ENCODE measurements at regions not wholly inside any gene's neighbourhood (a gene's known extent, or its start where the extent isn't known, plus 50 kb on each side); places are given as distances from the start of the nearest gene placed in this dataset.
A peak's percentile ranks its signal among the peaks of the same experiment; 100 is the strongest.

DNA sequence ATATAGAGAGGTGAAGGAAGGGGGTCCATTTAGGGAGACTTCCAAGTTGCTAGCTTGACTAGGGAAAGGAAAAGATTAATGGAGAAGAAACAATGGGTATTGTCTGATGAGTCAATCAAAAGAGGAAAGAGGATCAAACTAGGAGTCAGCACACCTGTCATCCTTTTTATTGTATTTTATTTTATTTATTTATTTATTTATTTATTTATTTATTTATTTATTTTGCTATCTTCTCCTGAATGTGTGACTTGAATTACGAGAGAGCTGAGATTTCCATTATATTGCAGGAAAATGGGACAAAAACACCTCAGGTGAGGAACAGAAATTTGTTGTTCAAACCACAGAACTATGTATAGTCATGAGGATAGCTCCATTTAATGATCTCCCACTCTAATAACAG lies 58.9 kb downstream of the NUDT11 start:
- Histone ChIP-seq H3K36me3 (ENCODE audit: control insufficient read depth, insufficient read depth, low read length, severe bottlenecking) (no peaks in the 10 kb centered on the region), H3K27me3 (replicated peaks; ENCODE audit: control insufficient read depth, insufficient read depth, low read length) (peaks cover 28% of the 10 kb centered on the region), H3K9me3 (ENCODE audit: control insufficient read depth, low read length) (no peaks in the 10 kb centered on the region), H3K4me1 (ENCODE audit: control insufficient read depth, insufficient read depth, low read length) (no peaks in the 10 kb centered on the region), H3K4me3 (ENCODE audit: low read length) (no peak overlapping the region), H3K9ac (ENCODE audit: low read length) (no peak overlapping the region)
- no peak for DNase-seq (ENCODE audit: low read depth)

DNA sequence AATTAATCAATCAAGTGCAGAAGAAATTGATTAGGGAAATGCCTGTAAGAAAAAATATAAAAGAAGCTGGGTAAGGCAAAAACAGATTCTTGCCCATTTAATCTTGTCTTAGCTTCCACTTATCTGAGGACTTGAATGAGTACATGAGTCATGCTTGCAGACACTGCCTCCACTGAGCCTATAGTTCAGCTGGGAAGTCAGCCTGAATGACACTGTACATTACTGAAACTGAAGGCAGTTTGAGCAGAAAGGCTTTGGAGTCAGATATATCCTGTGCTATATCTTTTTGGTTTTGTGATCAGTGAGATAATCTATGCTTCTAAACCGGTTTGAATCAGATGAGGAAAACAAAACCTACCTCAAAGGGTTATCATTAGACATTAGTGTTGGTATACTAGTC lies 61.3 kb downstream of the NUDT11 start:
- Histone ChIP-seq H3K4me1 (ENCODE audit: control insufficient read depth, insufficient read depth, low read length) (no peaks in the 10 kb centered on the region), H3K9me3 (ENCODE audit: control insufficient read depth, low read length) (no peaks in the 10 kb centered on the region), H3K36me3 (ENCODE audit: control insufficient read depth, insufficient read depth, low read length, severe bottlenecking) (no peaks in the 10 kb centered on the region), H3K27me3 (replicated peaks; ENCODE audit: control insufficient read depth, insufficient read depth, low read length) (peaks cover 19% of the 10 kb centered on the region), H3K9ac (ENCODE audit: low read length) (no peak overlapping the region), H3K4me3 (ENCODE audit: low read length) (no peak overlapping the region)
- no peak for DNase-seq (ENCODE audit: low read depth)

DNA sequence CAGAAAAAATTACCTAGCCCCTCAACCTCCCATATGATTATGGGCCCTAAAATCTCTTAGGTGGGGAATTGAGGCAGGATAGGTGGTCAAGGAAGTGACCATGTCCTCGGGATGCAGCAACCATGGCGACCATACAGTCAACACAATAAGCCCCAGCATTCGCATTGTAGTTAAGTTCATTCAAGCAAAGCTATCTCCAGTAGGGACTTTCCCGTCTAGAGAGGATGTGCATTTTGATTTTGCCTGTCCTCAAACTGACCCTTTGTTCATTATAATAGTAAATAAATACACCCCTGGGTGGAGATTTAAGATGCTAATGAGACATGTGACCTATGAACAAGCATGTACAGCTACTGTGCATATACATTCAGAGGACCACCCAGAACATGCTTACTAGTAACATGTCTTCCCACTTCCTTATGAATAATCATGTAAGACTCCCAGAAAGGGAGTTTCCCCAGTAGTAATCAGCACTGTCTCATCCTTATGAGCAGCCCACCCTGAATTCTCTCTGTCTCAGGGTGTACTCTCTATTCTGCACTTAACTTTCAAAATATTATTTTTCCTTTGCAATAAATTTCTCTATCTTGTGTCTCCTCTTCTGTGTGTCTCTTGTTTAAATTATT lies 74.3 kb downstream of the NUDT11 start:
- no peak overlapping the region for H3K9ac ChIP-seq (ENCODE audit: low read length)
- no peaks in the 10 kb centered on the region for H3K36me3 ChIP-seq (ENCODE audit: control insufficient read depth, insufficient read depth, low read length, severe bottlenecking)
- peaks cover 43% of the 10 kb centered on the region for H3K27me3 ChIP-seq (replicated peaks; ENCODE audit: control insufficient read depth, insufficient read depth, low read length)
- H3K9me3 ChIP-seq (ENCODE audit: control insufficient read depth, low read length): no peaks in the 10 kb centered on the region
- H3K4me3 ChIP-seq (ENCODE audit: low read length): no peak overlapping the region
- no peak for DNase-seq (ENCODE audit: low read depth)
- H3K4me1 ChIP-seq (ENCODE audit: control insufficient read depth, insufficient read depth, low read length): no peaks in the 10 kb centered on the region

DNA sequence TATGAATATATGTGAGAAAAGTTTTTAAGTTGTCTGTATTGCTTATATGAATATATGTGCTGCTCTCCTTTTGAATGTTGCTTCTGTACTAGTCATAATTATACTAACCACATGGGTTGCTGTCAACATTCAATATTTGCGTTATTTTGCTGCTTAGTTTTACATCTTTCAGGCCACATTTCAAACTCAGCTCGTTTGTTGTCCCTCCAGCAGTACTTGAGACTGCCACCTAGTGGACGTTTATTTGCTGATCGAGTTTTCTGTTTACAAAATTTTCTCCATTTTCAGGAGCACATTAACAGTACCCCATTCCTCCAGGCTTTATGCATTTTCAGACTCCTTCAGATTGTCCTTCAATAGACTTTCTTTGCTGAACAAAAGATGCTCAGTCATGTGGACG lies 75.8 kb downstream of the NUDT11 start:
- no peaks in the 10 kb centered on the region for H3K9me3 ChIP-seq (ENCODE audit: control insufficient read depth, low read length)
- no peak overlapping the region for H3K4me3 ChIP-seq (ENCODE audit: low read length)
- H3K36me3 ChIP-seq (ENCODE audit: control insufficient read depth, insufficient read depth, low read length, severe bottlenecking): no peaks in the 10 kb centered on the region
- H3K27me3 ChIP-seq (replicated peaks; ENCODE audit: control insufficient read depth, insufficient read depth, low read length): peaks cover 49% of the 10 kb centered on the region
- H3K4me1 ChIP-seq (ENCODE audit: control insufficient read depth, insufficient read depth, low read length): no peaks in the 10 kb centered on the region
- no peak overlapping the region for H3K9ac ChIP-seq (ENCODE audit: low read length)
- DNase-seq (ENCODE audit: low read depth): peak; percentile 81

DNA sequence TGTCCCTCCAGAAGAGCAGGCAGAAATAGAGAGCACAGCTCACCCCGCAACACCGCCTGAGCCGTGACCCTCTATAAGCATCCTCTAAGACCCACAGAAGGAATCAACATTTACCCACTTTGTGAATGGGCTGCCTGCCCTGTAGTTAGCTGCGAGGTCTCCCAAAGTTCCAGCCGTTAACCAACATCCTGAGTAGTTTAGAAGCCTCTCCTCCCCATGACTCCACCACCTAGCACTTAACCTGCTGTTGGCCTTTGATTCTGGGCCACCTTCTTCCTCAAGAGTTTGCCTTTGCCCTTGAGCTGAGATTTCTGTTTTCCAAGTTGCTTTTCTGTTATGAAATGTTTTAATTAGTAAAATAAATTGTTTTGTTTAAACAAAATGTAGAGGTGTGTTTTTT lies 75.8 kb downstream of the NUDT10 start:
- Histone ChIP-seq H3K9ac (ENCODE audit: low read length) (no peak overlapping the region), H3K9me3 (ENCODE audit: control insufficient read depth, low read length) (no peaks in the 10 kb centered on the region), H3K4me1 (ENCODE audit: control insufficient read depth, insufficient read depth, low read length) (no peaks in the 10 kb centered on the region), H3K4me3 (ENCODE audit: low read length) (no peak overlapping the region), H3K36me3 (ENCODE audit: control insufficient read depth, insufficient read depth, low read length, severe bottlenecking) (no peaks in the 10 kb centered on the region), H3K27me3 (replicated peaks; ENCODE audit: control insufficient read depth, insufficient read depth, low read length) (peaks cover 28% of the 10 kb centered on the region)
- DNase-seq (ENCODE audit: low read depth): no peak

DNA sequence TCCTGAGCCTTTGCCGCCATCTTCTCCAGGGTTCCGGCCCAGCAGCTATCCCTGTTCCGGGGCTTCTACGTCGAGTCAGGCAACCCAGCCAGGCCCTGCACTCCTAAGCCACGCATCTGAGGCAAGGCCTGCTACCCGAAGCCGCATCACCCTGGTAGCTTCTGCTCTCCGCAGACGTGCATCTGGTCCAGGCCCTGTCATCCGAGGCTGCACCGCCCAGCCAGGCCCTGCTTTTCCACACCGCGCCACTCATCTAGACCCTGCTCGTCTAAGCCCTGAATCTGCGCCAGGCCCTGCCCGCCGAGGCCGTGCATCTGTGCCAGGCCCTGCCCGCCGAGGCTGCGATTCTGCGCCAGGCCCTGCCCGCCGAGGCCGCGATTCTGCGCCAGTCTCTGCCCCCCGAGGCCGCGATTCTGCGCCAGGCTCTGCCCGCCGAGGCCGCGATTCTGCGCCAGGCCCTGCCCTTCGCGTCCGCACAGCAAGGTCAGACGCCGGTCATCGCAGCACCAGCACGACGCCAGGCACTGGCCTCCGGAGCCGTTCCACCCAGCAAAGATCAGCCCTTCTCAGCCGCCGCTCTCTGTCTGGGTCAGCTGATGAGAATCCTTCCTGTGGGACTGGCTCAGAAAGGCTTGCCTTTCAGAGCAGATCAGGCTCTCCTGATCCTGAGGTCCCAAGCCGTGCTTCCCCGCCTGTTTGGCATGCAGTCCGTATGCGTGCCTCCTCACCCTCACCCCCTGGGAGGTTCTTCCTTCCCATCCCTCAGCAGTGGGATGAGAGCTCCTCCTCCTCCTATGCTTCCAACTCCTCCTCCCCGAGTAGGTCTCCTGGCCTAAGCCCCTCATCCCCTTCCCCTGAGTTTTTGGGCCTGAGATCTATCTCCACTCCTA lies 75.1 kb downstream of the NUDT10 start:
- H3K36me3 ChIP-seq (ENCODE audit: control insufficient read depth, insufficient read depth, low read length, severe bottlenecking): no peaks in the 10 kb centered on the region
- no peak for DNase-seq (ENCODE audit: low read depth)
- no peaks in the 10 kb centered on the region for H3K9me3 ChIP-seq (ENCODE audit: control insufficient read depth, low read length)
- no peak overlapping the region for H3K4me3 ChIP-seq (ENCODE audit: low read length)
- peaks cover 22% of the 10 kb centered on the region for H3K27me3 ChIP-seq (replicated peaks; ENCODE audit: control insufficient read depth, insufficient read depth, low read length)
- H3K4me1 ChIP-seq (ENCODE audit: control insufficient read depth, insufficient read depth, low read length): no peaks in the 10 kb centered on the region
- H3K9ac ChIP-seq (ENCODE audit: low read length): no peak overlapping the region

DNA sequence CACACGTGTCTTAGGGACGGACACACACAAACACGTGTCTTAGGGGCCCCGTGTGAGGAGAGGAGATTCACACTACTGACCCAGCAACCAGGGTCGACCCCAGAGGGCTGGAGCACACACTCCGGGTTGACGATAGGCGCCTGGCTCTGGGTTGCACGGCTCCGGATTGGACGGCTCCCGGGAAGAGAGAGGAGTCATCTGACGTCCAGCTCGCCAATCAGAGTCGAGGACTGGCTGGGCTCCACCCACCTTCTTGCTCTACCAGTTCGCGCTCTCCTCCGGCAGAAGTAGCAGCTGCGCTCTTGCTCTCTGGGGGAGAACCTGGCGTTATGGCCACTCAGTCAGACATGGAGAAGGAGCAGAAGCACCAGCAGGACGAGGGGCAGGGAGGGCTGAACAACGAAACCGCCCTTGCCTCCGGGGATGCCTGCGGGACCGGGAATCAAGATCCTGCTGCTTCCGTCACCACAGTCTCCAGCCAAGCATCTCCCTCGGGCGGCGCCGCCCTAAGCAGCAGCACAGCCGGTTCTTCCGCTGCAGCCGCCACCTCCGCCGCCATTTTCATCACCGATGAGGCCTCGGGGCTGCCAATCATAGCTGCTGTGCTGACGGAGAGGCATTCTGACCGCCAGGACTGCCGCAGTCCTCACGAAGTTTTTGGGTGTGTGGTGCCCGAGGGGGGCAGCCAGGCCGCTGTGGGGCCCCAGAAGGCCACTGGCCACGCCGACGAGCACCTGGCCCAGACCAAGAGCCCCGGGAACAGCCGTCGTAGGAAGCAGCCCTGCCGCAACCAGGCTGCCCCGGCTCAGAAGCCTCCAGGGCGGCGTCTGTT lies 74.3 kb downstream of the NUDT10 start:
- H3K27me3 ChIP-seq (replicated peaks; ENCODE audit: control insufficient read depth, insufficient read depth, low read length): peaks cover 14% of the 10 kb centered on the region
- no peaks in the 10 kb centered on the region for H3K36me3 ChIP-seq (ENCODE audit: control insufficient read depth, insufficient read depth, low read length, severe bottlenecking)
- H3K9me3 ChIP-seq (ENCODE audit: control insufficient read depth, low read length): no peaks in the 10 kb centered on the region
- H3K9ac ChIP-seq (ENCODE audit: low read length): no peak overlapping the region
- no peaks in the 10 kb centered on the region for H3K4me1 ChIP-seq (ENCODE audit: control insufficient read depth, insufficient read depth, low read length)
- DNase-seq (ENCODE audit: low read depth): no peak
- H3K4me3 ChIP-seq (ENCODE audit: low read length): no peak overlapping the region

DNA sequence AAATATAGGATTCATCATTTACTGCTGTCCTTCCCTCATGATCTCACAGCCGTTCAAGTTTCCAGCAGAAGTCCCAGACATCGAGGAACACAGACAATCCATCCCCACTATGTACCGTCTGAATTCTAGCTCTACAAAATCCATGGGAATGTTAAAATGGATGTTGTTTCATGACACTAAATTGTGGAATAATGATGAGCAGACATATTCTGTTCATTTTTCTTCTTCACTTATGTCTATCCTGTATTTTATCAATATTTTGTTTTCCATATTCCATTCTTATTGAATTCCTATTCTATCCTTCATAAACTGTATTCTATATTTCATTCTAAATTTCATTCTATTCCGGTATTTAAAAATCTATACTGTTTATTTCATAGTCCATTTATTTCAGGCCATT lies 71.8 kb downstream of the NUDT10 start:
- DNase-seq (ENCODE audit: low read depth): no peak
- Histone ChIP-seq H3K9me3 (ENCODE audit: control insufficient read depth, low read length) (no peaks in the 10 kb centered on the region), H3K36me3 (ENCODE audit: control insufficient read depth, insufficient read depth, low read length, severe bottlenecking) (no peaks in the 10 kb centered on the region), H3K4me3 (ENCODE audit: low read length) (no peak overlapping the region), H3K4me1 (ENCODE audit: control insufficient read depth, insufficient read depth, low read length) (no peaks in the 10 kb centered on the region), H3K27me3 (replicated peaks; ENCODE audit: control insufficient read depth, insufficient read depth, low read length) (peaks cover 7% of the 10 kb centered on the region), H3K9ac (ENCODE audit: low read length) (no peak overlapping the region)

DNA sequence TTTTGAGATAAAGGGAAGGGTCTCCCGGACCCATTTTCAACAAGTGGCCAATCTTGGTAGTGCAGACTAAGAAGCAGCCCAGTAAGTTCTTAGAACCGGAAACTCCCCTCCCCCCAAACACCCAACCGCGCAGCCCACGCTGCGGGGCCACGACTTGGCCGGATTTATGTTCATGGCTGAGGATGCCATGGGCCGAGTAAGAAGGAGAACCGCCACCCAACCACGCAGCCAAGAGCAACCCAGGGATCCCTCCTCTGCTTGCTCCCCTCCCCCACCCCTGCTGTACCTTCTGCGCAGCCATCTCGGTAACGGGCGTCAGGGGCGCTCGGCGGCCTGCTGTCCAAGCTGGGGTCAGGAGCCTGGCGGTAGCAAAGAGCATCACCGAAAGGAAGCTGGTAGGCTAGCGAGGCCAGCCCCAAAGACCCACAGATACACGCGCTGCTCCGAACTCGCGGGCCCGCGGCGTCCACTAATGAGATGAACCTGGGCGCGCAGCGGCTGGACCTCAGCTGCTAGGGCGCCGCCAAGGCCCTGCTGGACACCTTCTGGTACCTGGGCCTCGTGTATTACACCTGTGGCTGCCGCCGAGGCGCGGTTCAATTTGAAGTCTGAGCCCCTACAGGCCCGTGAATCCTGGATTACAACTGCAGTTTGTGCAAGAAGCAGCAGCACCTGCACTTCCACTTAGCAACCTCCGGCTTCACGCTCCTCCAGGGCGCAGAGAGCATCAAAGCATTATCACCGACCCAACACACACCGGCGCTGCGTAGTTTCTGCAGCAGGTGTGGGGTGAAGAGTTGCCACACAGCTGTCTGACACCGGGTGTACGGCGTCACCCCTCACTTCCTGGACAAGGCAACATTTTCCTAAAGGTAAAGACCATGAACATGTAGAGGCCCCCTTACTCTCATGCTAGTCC lies 63.4 kb downstream of the NUDT10 start:
- peaks cover 20% of the 10 kb centered on the region for H3K27me3 ChIP-seq (replicated peaks; ENCODE audit: control insufficient read depth, insufficient read depth, low read length)
- H3K9ac ChIP-seq (ENCODE audit: low read length): no peak overlapping the region
- peak overlapping the region; percentile 54 for H3K4me3 ChIP-seq (ENCODE audit: low read length)
- H3K9me3 ChIP-seq (ENCODE audit: control insufficient read depth, low read length): peaks cover 6% of the 10 kb centered on the region
- no peak for DNase-seq (ENCODE audit: low read depth)
- no peaks in the 10 kb centered on the region for H3K4me1 ChIP-seq (ENCODE audit: control insufficient read depth, insufficient read depth, low read length)
- no peaks in the 10 kb centered on the region for H3K36me3 ChIP-seq (ENCODE audit: control insufficient read depth, insufficient read depth, low read length, severe bottlenecking)

DNA sequence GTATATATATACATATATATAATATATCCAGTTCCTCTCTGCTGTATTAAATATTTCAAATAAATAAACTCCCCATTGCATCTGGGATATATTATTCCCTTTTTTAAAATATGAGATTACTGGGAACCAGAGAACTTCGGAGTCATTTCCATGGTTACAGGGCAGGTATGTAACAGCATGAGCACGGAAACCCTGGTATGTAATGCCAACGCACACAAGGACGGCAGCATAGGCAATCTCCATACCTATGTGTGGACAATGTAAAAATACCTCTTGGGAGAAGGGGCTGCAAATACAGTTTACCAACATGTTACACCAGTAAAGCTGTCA lies 62.8 kb downstream of the NUDT10 start:
- H3K9me3 ChIP-seq (ENCODE audit: control insufficient read depth, low read length): peaks cover 6% of the 10 kb centered on the region
- no peak for DNase-seq (ENCODE audit: low read depth)
- peaks cover 19% of the 10 kb centered on the region for H3K27me3 ChIP-seq (replicated peaks; ENCODE audit: control insufficient read depth, insufficient read depth, low read length)
- no peak overlapping the region for H3K4me3 ChIP-seq (ENCODE audit: low read length)
- H3K36me3 ChIP-seq (ENCODE audit: control insufficient read depth, insufficient read depth, low read length, severe bottlenecking): no peaks in the 10 kb centered on the region
- H3K4me1 ChIP-seq (ENCODE audit: control insufficient read depth, insufficient read depth, low read length): no peaks in the 10 kb centered on the region
- H3K9ac ChIP-seq (ENCODE audit: low read length): no peak overlapping the region
